Activated T-helper 1 cell treated with anti-CD3 and anti-CD28 coated beads, Interleukin-12 subunit alpha, Interleukin-12 subunit beta, Interleukin-2, Interleukin-4 antibody, amounts not matched to agents 30 ng/mL and 10 ng/mL and 1 ng/mL, durations not matched to agents 14 hours and 24 hours and 36 hours (primary cell): ENCODE measurements at regions not wholly inside any gene's neighbourhood (a gene's known extent, or its start where the extent isn't known, plus 50 kb on each side); places are given as distances from the start of the nearest gene placed in this dataset.

Experiments
- DNase-seq: peaks from one replicate; pipeline ENCODE4 v3.0.0; 2021; ENCODE audit warnings: low spot score
- H3K27ac Mint-ChIP-seq: one replicate; pipeline ENCODE4 v1.8.0; 2021; ENCODE audit warnings: mild to moderate bottlenecking, mixed read lengths
- H3K27me3 Mint-ChIP-seq: one replicate; pipeline ENCODE4 v1.8.0; 2022; ENCODE audit warnings: mild to moderate bottlenecking, moderate library complexity, mixed read lengths; ENCODE audit not compliant: insufficient read depth
- H3K36me3 Mint-ChIP-seq: one replicate; pipeline ENCODE4 v1.8.0; 2021; ENCODE audit warnings: low read depth, mixed read lengths
- H3K4me1 Mint-ChIP-seq: one replicate; pipeline ENCODE4 v1.8.0; 2021; ENCODE audit warnings: low read depth, mixed read lengths
- H3K4me3 Mint-ChIP-seq: one replicate; pipeline ENCODE4 v1.8.0; 2021; ENCODE audit warnings: mild to moderate bottlenecking, moderate library complexity, mixed read lengths
- H3K9me3 Mint-ChIP-seq: one replicate; pipeline ENCODE4 v1.8.0; 2021; ENCODE audit warnings: mixed read lengths
- intact Hi-C: fragments of 100-400 bp; cut with micrococcal nuclease; formaldehyde crosslinking; loops from one replicate; pipeline ENCODE4 v1.15.1; 2024

GRCh38 chr2:18093196-18093595 lies 214.7 kb downstream of the KCNS3 start:
- Mint-ChIP-seq H3K4me3 (no peak overlapping the region), H3K36me3 (no peaks in the 10 kb centered on the region), H3K9me3 (no peaks in the 10 kb centered on the region), H3K4me1 (no peaks in the 10 kb centered on the region), H3K27me3 (no peaks in the 10 kb centered on the region), H3K27ac (no peak overlapping the region)
- DNase-seq: no peak
- intact Hi-C loops: no loop called here

- Mint-ChIP-seq H3K27me3 (no peaks in the 10 kb centered on the region), H3K4me3 (no peak overlapping the region), H3K4me1 (no peaks in the 10 kb centered on the region), H3K27ac (no peak overlapping the region), H3K9me3 (no peaks in the 10 kb centered on the region), H3K36me3 (no peaks in the 10 kb centered on the region)
- DNase-seq: no peak
- intact Hi-C loops: no loop called here
These were observed 214.3 kb downstream of the KCNS3 start for GRCh38 chr2:18092760-18093159.

- H3K4me1 Mint-ChIP-seq: no peaks in the 10 kb centered on the region
- intact Hi-C loops: no loop called here
- H3K9me3 Mint-ChIP-seq: no peaks in the 10 kb centered on the region
- H3K4me3 Mint-ChIP-seq: no peak overlapping the region
- DNase-seq: no peak
- no peak overlapping the region for H3K27ac Mint-ChIP-seq
- no peaks in the 10 kb centered on the region for H3K27me3 Mint-ChIP-seq
- no peaks in the 10 kb centered on the region for H3K36me3 Mint-ChIP-seq
These were observed 207.1 kb downstream of the KCNS3 start for GRCh38 chr2:18085593-18085992.

GRCh38 chr2:18084376-18084775 lies 205.9 kb downstream of the KCNS3 start:
- H3K27me3 Mint-ChIP-seq: no peaks in the 10 kb centered on the region
- no peaks in the 10 kb centered on the region for H3K36me3 Mint-ChIP-seq
- H3K4me1 Mint-ChIP-seq: no peaks in the 10 kb centered on the region
- no peak for DNase-seq
- H3K27ac Mint-ChIP-seq: no peak overlapping the region
- H3K9me3 Mint-ChIP-seq: peaks cover 2% of the 10 kb centered on the region
- intact Hi-C loops: no loop called here
- no peak overlapping the region for H3K4me3 Mint-ChIP-seq

- H3K27ac Mint-ChIP-seq: no peak overlapping the region
- H3K4me3 Mint-ChIP-seq: no peak overlapping the region
- H3K27me3 Mint-ChIP-seq: no peaks in the 10 kb centered on the region
These were observed 205.3 kb downstream of the KCNS3 start for GRCh38 chr2:18083806-18084205.

GRCh38 chr2:18078216-18078615 lies 199.7 kb downstream of the KCNS3 start:
- Mint-ChIP-seq H3K4me3 (no peak overlapping the region), H3K4me1 (no peaks in the 10 kb centered on the region), H3K36me3 (no peaks in the 10 kb centered on the region), H3K27me3 (no peaks in the 10 kb centered on the region), H3K27ac (no peak overlapping the region), H3K9me3 (peaks cover 6% of the 10 kb centered on the region)
- DNase-seq: no peak
- intact Hi-C loops: no loop called here

More at GRCh38 chr2:18083806-18084205, 205.3 kb downstream of the KCNS3 start:
- intact Hi-C loops: no loop called here
- DNase-seq: no peak
- Mint-ChIP-seq H3K9me3 (peaks cover 6% of the 10 kb centered on the region), H3K4me1 (no peaks in the 10 kb centered on the region), H3K36me3 (no peaks in the 10 kb centered on the region)

- Mint-ChIP-seq H3K27me3 (no peaks in the 10 kb centered on the region), H3K27ac (no peak overlapping the region), H3K36me3 (no peaks in the 10 kb centered on the region), H3K9me3 (peaks cover 6% of the 10 kb centered on the region), H3K4me3 (no peak overlapping the region), H3K4me1 (no peaks in the 10 kb centered on the region)
- DNase-seq: no peak
- intact Hi-C loops: no loop called here
These were observed 199.2 kb downstream of the KCNS3 start for GRCh38 chr2:18077704-18078103.

- DNase-seq: no peak
- no peak overlapping the region for H3K4me3 Mint-ChIP-seq
- H3K36me3 Mint-ChIP-seq: no peaks in the 10 kb centered on the region
- no peaks in the 10 kb centered on the region for H3K4me1 Mint-ChIP-seq
- peaks cover 6% of the 10 kb centered on the region for H3K9me3 Mint-ChIP-seq
- H3K27me3 Mint-ChIP-seq: no peaks in the 10 kb centered on the region
- H3K27ac Mint-ChIP-seq: no peak overlapping the region
- intact Hi-C loops: no loop called here
These were observed 198.8 kb downstream of the KCNS3 start for GRCh38 chr2:18077231-18077630.

GRCh38 chr2:18074476-18074875 lies 196.0 kb downstream of the KCNS3 start:
- H3K4me1 Mint-ChIP-seq: no peaks in the 10 kb centered on the region
- no peaks in the 10 kb centered on the region for H3K36me3 Mint-ChIP-seq
- intact Hi-C loops: no loop called here
- H3K9me3 Mint-ChIP-seq: peaks cover 5% of the 10 kb centered on the region
- H3K4me3 Mint-ChIP-seq: no peak overlapping the region
- no peak for DNase-seq
- no peak overlapping the region for H3K27ac Mint-ChIP-seq
- no peaks in the 10 kb centered on the region for H3K27me3 Mint-ChIP-seq

- no peak overlapping the region for H3K27ac Mint-ChIP-seq
- H3K4me1 Mint-ChIP-seq: no peaks in the 10 kb centered on the region
- H3K36me3 Mint-ChIP-seq: no peaks in the 10 kb centered on the region
- DNase-seq: no peak
- intact Hi-C loops: no loop called here
- H3K27me3 Mint-ChIP-seq: no peaks in the 10 kb centered on the region
- H3K4me3 Mint-ChIP-seq: no peak overlapping the region
- no peaks in the 10 kb centered on the region for H3K9me3 Mint-ChIP-seq
These were observed 195.1 kb downstream of the KCNS3 start for GRCh38 chr2:18073601-18074000.

GRCh38 chr2:18067588-18068384 lies 189.3 kb downstream of the KCNS3 start:
- intact Hi-C loops: no loop called here
- DNase-seq: no peak
- Mint-ChIP-seq H3K27me3 (no peaks in the 10 kb centered on the region), H3K9me3 (no peaks in the 10 kb centered on the region), H3K4me1 (no peaks in the 10 kb centered on the region), H3K36me3 (no peaks in the 10 kb centered on the region), H3K27ac (no peak overlapping the region), H3K4me3 (no peak overlapping the region)

- no peaks in the 10 kb centered on the region for H3K4me1 Mint-ChIP-seq
- no peak overlapping the region for H3K4me3 Mint-ChIP-seq
- DNase-seq: no peak
- H3K9me3 Mint-ChIP-seq: no peaks in the 10 kb centered on the region
- no peaks in the 10 kb centered on the region for H3K27me3 Mint-ChIP-seq
- H3K36me3 Mint-ChIP-seq: no peaks in the 10 kb centered on the region
- no peak overlapping the region for H3K27ac Mint-ChIP-seq
- intact Hi-C loops: no loop called here
These were observed 188.4 kb downstream of the KCNS3 start for GRCh38 chr2:18066894-18067293.

GRCh38 chr2:18066066-18066465 lies 187.6 kb downstream of the KCNS3 start:
- DNase-seq: no peak
- H3K27ac Mint-ChIP-seq: no peak overlapping the region

GRCh38 chr2:18065249-18065648 lies 186.8 kb downstream of the KCNS3 start:
- intact Hi-C loops: no loop called here
- H3K9me3 Mint-ChIP-seq: no peaks in the 10 kb centered on the region
- H3K4me1 Mint-ChIP-seq: no peaks in the 10 kb centered on the region
- H3K27me3 Mint-ChIP-seq: no peaks in the 10 kb centered on the region
- no peak for DNase-seq
- H3K27ac Mint-ChIP-seq: no peak overlapping the region
- H3K4me3 Mint-ChIP-seq: no peak overlapping the region
- H3K36me3 Mint-ChIP-seq: no peaks in the 10 kb centered on the region

More at GRCh38 chr2:18066066-18066465, 187.6 kb downstream of the KCNS3 start:
- H3K27me3 Mint-ChIP-seq: no peaks in the 10 kb centered on the region
- no peaks in the 10 kb centered on the region for H3K36me3 Mint-ChIP-seq
- H3K4me3 Mint-ChIP-seq: no peak overlapping the region
- no peaks in the 10 kb centered on the region for H3K9me3 Mint-ChIP-seq
- no peaks in the 10 kb centered on the region for H3K4me1 Mint-ChIP-seq
- intact Hi-C loops: no loop called here
